SU-DHL-6 (cell line): ENCODE measurements at regions not wholly inside any gene's neighbourhood (a gene's known extent, or its start where the extent isn't known, plus 50 kb on each side); places are given as distances from the start of the nearest gene placed in this dataset.
"Not testable (repeated sequence)": the region's sequence is repeated elsewhere in the genome, so short reads cannot be mapped to it uniquely, and the experiment has no call there.

Experiments
- H2AFZ ChIP-seq: fragments of 200-600 bp; sonication (generic); 2 replicates; pipeline ENCODE4 v1.6.1; 2014; ENCODE audit warnings: low read depth, mild to moderate bottlenecking, moderate library complexity, mixed read lengths, antibody characterized with exemption, low read length; ENCODE audit not compliant: severe bottlenecking
- H3F3A ChIP-seq: fragments of 200-600 bp; shearing (Covaris generic); 2 replicates; pipeline ENCODE4 v1.6.0; 2016; ENCODE audit warnings: antibody characterized with exemption, mild to moderate bottlenecking; ENCODE audit not compliant: insufficient read depth
- H3K27ac ChIP-seq: fragments of 200-600 bp; sonication (generic); 2 replicates; pipeline ENCODE4 v1.5.1; 2016; ENCODE audit warnings: low read depth, mild to moderate bottlenecking, low read length, moderate library complexity, mixed read lengths
- H3K27me3 ChIP-seq: fragments of 200-600 bp; sonication (generic), shearing (Covaris generic); 2 replicates; pipeline ENCODE4 v1.6.0; 2014; ENCODE audit warnings: mild to moderate bottlenecking, low read length
- H3K36me3 ChIP-seq: fragments of 200-600 bp; sonication (generic); 2 replicates; pipeline ENCODE4 v1.6.1; 2014; ENCODE audit warnings: mild to moderate bottlenecking, low read length, mixed read lengths
- H3K4me2 ChIP-seq: fragments of 300-600, 200-600 bp; shearing (Covaris generic), sonication (generic); 2 replicates; pipeline ENCODE4 v1.6.0; 2014; ENCODE audit warnings: low read length, low read depth, mild to moderate bottlenecking; ENCODE audit not compliant: poor library complexity, severe bottlenecking
- H3K4me3 ChIP-seq: fragments of 200-600 bp; sonication (generic); 2 replicates; pipeline ENCODE4 v1.5.1; 2014; ENCODE audit warnings: antibody characterized with exemption, low read length, mild to moderate bottlenecking, mixed read lengths; ENCODE audit not compliant: insufficient read depth, poor library complexity, severe bottlenecking
- H3K79me2 ChIP-seq: fragments of 200-600 bp; sonication (generic); 2 replicates; pipeline ENCODE4 v1.6.1; 2014; ENCODE audit warnings: mild to moderate bottlenecking, low read length, moderate library complexity; ENCODE audit not compliant: insufficient read depth
- H3K9ac ChIP-seq: fragments of 200-600 bp; sonication (generic); 2 replicates; pipeline ENCODE4 v1.7.0; 2014; ENCODE audit warnings: mild to moderate bottlenecking, low read length
- H3K9me2 ChIP-seq: fragments of 200-600 bp; sonication (generic); replicated peaks from 2 replicates; pipeline ENCODE4 v1.6.1; 2014; ENCODE audit warnings: low read length; ENCODE audit not compliant: insufficient read depth
- H3K9me3 ChIP-seq: fragments of 200-600 bp; sonication (generic); 2 replicates; pipeline ENCODE4 v1.6.1; 2014; ENCODE audit warnings: low read length, mixed read lengths; ENCODE audit not compliant: insufficient read depth
- H4K20me1 ChIP-seq: fragments of 200-600 bp; sonication (generic); 2 replicates; pipeline ENCODE4 v1.6.1; 2014; ENCODE audit warnings: low read depth, mild to moderate bottlenecking, antibody characterized with exemption, low read length, moderate library complexity, mixed read lengths
- EZH2phosphoT487 ChIP-seq: fragments of 200-600 bp; sonication (generic), shearing (Covaris generic); conservative IDR thresholded peaks from 2 replicates; pipeline ENCODE4 v1.6.1; 2018; ENCODE audit warnings: mild to moderate bottlenecking, antibody characterized with exemption, low read length, moderate library complexity, mixed read lengths
- TF ChIP-seq, protein P1 (sequence below): fragments of 200-600 bp; sonication (generic); IDR thresholded peaks from one replicate; pipeline ENCODE4 v1.5.1; 2017; ENCODE audit warnings: antibody characterized with exemption, mild to moderate bottlenecking, low read length, moderate library complexity; ENCODE audit not compliant: insufficient read depth, poor library complexity, severe bottlenecking

DNA sequence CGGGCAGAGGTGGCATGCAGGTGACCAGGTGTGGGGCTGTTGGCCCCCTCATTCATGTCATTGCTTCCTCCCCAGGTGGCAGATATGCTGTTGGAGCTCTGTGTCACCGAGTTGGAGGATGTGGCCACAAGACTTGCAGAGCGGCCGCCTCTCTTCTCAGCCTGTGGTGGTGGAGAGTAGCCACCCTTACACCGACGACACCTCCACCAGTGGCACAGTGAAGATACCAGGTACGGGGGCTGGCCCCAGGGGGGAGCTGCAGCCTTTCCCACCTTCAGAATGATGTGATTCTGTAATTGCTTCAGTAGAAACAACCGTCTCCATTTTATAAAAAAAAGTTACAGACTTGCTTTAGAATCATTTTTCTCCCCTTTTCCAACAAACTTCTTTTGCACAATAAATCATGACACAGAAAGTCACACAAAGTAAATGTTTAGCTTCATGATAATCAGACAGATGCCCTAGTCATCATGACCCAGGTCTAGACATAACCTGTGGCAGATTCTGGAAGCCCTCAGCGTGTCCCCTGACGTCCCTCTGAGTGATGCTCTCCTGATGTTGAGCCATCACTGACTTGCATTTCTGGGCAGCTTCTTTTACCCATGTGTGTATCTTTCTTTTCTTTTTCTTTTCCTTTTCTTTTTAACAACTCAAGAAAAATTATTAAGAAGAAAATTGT is 76.0 kb upstream of the FAN1 start:
- H2AFZ ChIP-seq = no peak overlapping the region
- H3K27me3 ChIP-seq = no peaks in the 10 kb centered on the region

DNA sequence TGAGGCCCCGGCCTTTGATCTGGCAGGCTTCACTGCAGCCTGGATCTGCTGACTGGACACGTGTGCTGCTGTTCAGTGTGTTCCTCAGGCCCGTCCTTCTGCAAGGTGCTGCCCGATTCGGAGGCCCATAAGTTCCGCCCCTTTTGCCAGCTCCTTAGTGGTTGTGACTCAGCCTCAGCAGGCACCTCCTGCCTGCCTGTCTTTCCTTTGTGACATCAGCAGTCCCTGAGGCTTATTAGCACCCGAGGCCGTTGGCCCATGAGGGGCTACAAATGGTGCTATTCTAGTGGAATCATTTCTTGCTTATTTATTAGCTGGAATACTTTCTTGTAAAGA is 75.4 kb upstream of the FAN1 start:
- H3K9ac ChIP-seq, H3K27me3 ChIP-seq, H3K4me3 ChIP-seq, H3K9me2 ChIP-seq, H4K20me1 ChIP-seq, H3K79me2 ChIP-seq, H3K27ac ChIP-seq, H3K9me3 ChIP-seq, H2AFZ ChIP-seq, H3F3A ChIP-seq, H3K4me2 ChIP-seq, H3K36me3 ChIP-seq: not testable (repeated sequence)

More for the DNA sequence above, 76.0 kb upstream of the FAN1 start:
- no peaks in the 10 kb centered on the region for H3K9me3 ChIP-seq
- no peak overlapping the region for H3K4me3 ChIP-seq
- H3K4me2 ChIP-seq = no peak overlapping the region
- no peaks in the 10 kb centered on the region for H3K79me2 ChIP-seq
- H3K9ac ChIP-seq = no peak overlapping the region
- no peaks in the 10 kb centered on the region for H3K36me3 ChIP-seq
- no peaks in the 10 kb centered on the region for H3F3A ChIP-seq
- TF ChIP-seq EZH2phosphoT487 = no peak
- TF ChIP-seq, protein P1, sequence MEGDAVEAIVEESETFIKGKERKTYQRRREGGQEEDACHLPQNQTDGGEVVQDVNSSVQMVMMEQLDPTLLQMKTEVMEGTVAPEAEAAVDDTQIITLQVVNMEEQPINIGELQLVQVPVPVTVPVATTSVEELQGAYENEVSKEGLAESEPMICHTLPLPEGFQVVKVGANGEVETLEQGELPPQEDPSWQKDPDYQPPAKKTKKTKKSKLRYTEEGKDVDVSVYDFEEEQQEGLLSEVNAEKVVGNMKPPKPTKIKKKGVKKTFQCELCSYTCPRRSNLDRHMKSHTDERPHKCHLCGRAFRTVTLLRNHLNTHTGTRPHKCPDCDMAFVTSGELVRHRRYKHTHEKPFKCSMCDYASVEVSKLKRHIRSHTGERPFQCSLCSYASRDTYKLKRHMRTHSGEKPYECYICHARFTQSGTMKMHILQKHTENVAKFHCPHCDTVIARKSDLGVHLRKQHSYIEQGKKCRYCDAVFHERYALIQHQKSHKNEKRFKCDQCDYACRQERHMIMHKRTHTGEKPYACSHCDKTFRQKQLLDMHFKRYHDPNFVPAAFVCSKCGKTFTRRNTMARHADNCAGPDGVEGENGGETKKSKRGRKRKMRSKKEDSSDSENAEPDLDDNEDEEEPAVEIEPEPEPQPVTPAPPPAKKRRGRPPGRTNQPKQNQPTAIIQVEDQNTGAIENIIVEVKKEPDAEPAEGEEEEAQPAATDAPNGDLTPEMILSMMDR = no peak
- H3K9me2 ChIP-seq = no peaks in the 10 kb centered on the region
- H3K27ac ChIP-seq = no peak overlapping the region
- H4K20me1 ChIP-seq = no peaks in the 10 kb centered on the region

DNA sequence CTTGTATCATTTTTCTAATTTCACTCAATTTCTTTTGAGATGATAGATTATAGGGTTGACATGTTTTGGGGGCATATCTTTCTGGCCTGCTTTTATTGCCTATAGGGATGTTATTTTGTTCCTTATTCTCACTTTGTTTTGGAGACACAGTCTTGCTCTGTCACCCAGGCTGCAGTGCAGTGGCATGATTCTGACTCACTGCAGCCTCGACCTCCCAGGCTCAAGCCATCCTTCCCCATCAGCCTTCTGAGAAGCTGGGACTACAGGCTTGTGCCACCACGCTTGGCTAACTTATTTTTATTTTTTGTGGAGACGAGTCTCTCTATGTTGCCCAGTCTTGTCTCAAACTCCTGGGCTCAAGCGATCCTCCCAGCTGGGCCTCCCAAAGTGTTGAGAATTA is 72.8 kb upstream of the FAN1 start:
- H3K4me2 ChIP-seq = no peak overlapping the region
- no peak overlapping the region for H2AFZ ChIP-seq
- no peaks in the 10 kb centered on the region for H3K27me3 ChIP-seq
- H3F3A ChIP-seq = no peaks in the 10 kb centered on the region
- no peaks in the 10 kb centered on the region for H4K20me1 ChIP-seq
- no peak overlapping the region for H3K9ac ChIP-seq
- H3K9me3 ChIP-seq = no peaks in the 10 kb centered on the region
- TF ChIP-seq, protein P1 = no peak
- no peak for TF ChIP-seq EZH2phosphoT487
- no peaks in the 10 kb centered on the region for H3K79me2 ChIP-seq
- H3K27ac ChIP-seq = no peak overlapping the region
- no peak overlapping the region for H3K4me3 ChIP-seq
- no peaks in the 10 kb centered on the region for H3K36me3 ChIP-seq
- no peaks in the 10 kb centered on the region for H3K9me2 ChIP-seq

DNA sequence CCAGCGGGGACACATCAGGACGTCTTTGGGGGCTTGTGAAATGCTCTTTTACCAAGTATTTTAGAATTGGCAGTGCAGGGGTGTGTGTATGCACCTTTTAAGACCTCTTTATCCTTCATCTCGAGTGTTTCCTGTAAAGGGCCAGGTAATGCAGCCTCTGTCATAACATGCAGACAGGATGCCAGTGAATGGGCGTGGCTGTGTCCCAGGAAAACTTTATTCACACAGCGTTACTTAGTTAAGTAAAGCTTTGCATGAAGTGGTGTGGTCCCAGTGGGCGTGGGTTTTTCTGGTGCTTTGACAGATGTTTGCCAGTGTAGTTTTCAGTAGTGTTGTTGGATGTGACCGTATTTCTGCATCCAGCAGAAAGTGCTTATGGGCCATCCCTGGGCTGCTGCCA is 70.3 kb upstream of the FAN1 start:
- not testable (repeated sequence) for H3K9me3 ChIP-seq, H3K36me3 ChIP-seq, H2AFZ ChIP-seq, H3K4me3 ChIP-seq, H4K20me1 ChIP-seq, H3K9ac ChIP-seq, H3K27ac ChIP-seq, H3F3A ChIP-seq, H3K9me2 ChIP-seq, H3K27me3 ChIP-seq, H3K79me2 ChIP-seq, H3K4me2 ChIP-seq

DNA sequence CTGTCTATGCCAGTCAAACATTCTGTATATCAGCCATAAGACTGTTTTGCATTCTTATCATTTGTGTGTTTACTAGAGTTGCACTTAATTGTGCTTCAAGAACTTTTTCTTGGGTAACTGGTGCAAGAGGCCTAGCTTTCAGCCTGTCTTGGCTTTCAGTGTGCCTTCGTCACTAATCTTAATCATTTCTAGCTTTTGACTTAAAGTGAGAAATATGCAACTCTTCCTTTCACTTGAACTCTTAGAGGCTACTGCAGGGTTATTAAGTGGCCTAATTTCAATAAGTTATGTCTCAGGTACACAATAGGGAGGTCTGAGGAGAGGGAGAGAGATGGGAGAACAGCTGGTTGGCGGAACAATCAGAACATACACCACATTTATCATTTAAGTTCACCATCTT is 62.1 kb upstream of the FAN1 start:
- not testable (repeated sequence) for H3K36me3 ChIP-seq, H3K4me3 ChIP-seq, H3K27ac ChIP-seq

DNA sequence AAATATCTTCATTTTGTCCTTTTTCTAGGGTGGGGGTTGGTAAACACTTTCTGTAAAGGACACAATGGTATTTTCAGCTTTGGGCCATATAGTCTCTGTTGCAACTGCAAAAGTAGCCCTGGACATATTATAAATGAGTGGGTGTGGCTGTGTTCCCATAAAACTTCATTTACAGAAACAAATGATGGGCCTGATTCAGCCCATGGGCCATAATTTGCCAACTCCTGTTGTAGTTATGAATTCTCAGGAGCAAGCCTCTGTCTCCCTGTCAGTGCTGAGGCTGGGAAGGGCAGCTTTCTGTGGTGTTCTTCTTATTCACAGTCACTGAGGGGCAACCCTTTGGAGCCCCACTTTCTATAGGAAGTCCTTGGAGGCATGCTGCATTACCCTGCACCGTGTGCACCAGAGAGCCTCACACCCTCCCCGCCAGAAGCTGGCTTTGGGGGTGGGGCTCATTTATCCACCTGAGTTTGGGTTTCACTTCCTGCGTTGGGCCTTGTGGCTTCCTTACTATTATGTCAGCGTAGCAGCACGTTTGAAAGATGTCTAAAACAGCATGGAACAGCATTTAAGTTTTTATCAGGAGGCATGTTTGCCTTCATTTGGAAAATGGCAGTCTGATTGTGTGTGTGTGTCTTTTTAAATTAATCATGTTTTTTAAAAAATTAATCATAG is 60.8 kb upstream of the FAN1 start:
- H3K27me3 ChIP-seq, H3K36me3 ChIP-seq, H4K20me1 ChIP-seq, H3K79me2 ChIP-seq, H3K9me3 ChIP-seq, H3F3A ChIP-seq, H3K27ac ChIP-seq, H3K9me2 ChIP-seq: not testable (repeated sequence)
- H3K9ac ChIP-seq = peak overlapping the region; percentile 2; the same call in 1 of the 2 replicates
- H3K4me3 ChIP-seq = peak overlapping the region; percentile 8
- peak overlapping the region; percentile 52 for H2AFZ ChIP-seq
- H3K4me2 ChIP-seq = peak overlapping the region; percentile 54

More for the DNA sequence above, 62.1 kb upstream of the FAN1 start:
- not testable (repeated sequence) for H3K27me3 ChIP-seq, H3F3A ChIP-seq, H3K79me2 ChIP-seq, H2AFZ ChIP-seq, H4K20me1 ChIP-seq, H3K9me3 ChIP-seq, H3K4me2 ChIP-seq, H3K9ac ChIP-seq, H3K9me2 ChIP-seq
